Stimulated activated naive CD8-positive, alpha-beta T cell treated with anti-CD3 and anti-CD28 coated beads, Interleukin-15, Interleukin-2, amounts not matched to agents 100 ng/mL and 50 ng/mL, for 24 hours (primary cell): ENCODE measurements at regions not wholly inside any gene's neighbourhood (a gene's known extent, or its start where the extent isn't known, plus 50 kb on each side); places are given as distances from the start of the nearest gene placed in this dataset.

Experiments used
- H3K27ac Mint-ChIP-seq: one replicate; pipeline ENCODE4 v1.8.0; 2021; ENCODE audit warnings: mild to moderate bottlenecking, mixed read lengths
- H3K27me3 Mint-ChIP-seq: one replicate; pipeline ENCODE4 v1.8.0; 2021; ENCODE audit warnings: mixed read lengths
- H3K36me3 Mint-ChIP-seq: one replicate; pipeline ENCODE4 v1.8.0; 2021; ENCODE audit warnings: low read depth, mixed read lengths
- H3K4me1 Mint-ChIP-seq: one replicate; pipeline ENCODE4 v1.8.0; 2021; ENCODE audit warnings: low read depth, mixed read lengths
- H3K4me3 Mint-ChIP-seq: one replicate; pipeline ENCODE4 v1.8.0; 2021; ENCODE audit warnings: mild to moderate bottlenecking, mixed read lengths
- H3K9me3 Mint-ChIP-seq: one replicate; pipeline ENCODE4 v1.8.0; 2021; ENCODE audit warnings: mixed read lengths

GRCh38 chr11:127925475-127925874 is 661.9 kb downstream of the ETS1 start:
- Mint-ChIP-seq H3K9me3 (peaks cover 2% of the 10 kb centered on the region), H3K27me3 (peaks cover 43% of the 10 kb centered on the region), H3K27ac (no peak overlapping the region), H3K4me1 (no peaks in the 10 kb centered on the region), H3K4me3 (no peak overlapping the region), H3K36me3 (no peaks in the 10 kb centered on the region)

GRCh38 chr11:127919206-127920000 is 668.0 kb downstream of the ETS1 start:
- H3K27me3 Mint-ChIP-seq = peaks cover 50% of the 10 kb centered on the region
- no peak overlapping the region for H3K27ac Mint-ChIP-seq
- peaks cover 4% of the 10 kb centered on the region for H3K4me1 Mint-ChIP-seq
- H3K36me3 Mint-ChIP-seq = peaks cover 3% of the 10 kb centered on the region
- peaks cover 8% of the 10 kb centered on the region for H3K9me3 Mint-ChIP-seq
- H3K4me3 Mint-ChIP-seq = no peak overlapping the region

DNA sequence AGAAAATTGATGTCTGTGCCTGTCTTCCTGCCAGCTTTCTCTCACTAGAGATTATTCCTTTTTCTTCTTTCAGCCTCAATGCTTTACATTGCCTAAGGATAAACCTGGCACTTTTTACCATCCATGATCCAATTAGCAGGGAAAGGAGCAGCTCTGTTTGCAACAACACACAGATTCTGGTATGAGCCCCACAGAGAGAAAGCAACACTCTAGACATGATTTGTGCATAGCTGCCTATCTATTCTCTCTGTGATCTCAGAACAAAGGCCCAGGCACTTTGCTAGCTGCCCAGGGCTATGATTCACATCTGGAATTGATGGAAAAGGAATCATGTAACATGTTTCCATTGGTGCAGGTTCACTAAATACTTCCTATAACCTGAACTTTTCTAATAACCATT is 685.0 kb downstream of the ETS1 start:
- Mint-ChIP-seq H3K4me1 (no peaks in the 10 kb centered on the region), H3K36me3 (no peaks in the 10 kb centered on the region), H3K9me3 (no peaks in the 10 kb centered on the region), H3K4me3 (no peak overlapping the region), H3K27me3 (peaks cover 3% of the 10 kb centered on the region), H3K27ac (no peak overlapping the region)

DNA sequence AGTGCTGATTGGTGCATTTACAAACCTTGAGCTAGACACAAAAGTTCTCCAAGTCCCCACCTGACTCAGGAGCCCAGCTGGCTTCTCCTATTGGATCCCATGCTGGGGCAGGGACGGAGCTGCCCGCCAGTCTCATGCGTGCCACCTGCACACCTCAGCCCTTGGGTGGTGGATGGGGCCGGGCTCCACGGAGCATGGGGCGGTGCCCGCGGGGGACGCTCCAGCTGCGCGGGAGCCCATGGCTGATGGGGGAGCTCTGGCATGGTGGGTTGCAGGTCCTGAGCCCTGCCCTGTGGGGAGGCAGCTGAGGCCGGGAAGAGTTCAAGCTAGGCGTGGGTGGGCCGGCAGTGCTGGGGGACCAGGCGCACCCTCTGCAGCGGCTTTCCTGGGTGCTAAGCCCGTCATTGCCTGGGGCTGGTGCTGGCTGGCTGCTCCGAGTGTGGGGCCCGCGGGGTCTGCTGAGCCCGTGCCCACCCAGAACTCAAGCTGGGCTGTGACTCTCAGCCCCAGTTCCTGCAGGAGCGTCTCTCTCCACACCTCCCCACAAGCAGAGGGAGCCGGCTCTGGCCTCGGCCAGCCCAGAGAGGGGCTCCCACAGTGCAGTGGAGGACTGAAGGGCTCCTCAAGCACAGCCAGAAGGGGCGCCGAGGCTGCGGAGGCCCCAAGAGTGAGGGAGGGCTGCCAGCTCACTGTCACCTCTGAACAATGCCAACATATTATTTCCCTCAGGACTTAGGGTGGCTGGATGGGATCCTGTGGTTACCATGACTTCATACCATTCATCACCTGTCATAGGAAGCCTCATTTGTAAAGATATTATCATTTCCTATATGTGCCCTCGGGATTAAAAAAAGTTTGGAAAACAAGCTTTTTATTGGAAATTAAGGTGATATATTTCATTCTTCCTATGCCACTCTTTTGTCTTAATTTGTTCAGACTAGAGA is 688.7 kb downstream of the ETS1 start:
- H3K9me3 Mint-ChIP-seq = no peaks in the 10 kb centered on the region
- no peaks in the 10 kb centered on the region for H3K36me3 Mint-ChIP-seq
- H3K27me3 Mint-ChIP-seq = no peaks in the 10 kb centered on the region
- H3K27ac Mint-ChIP-seq = no peak overlapping the region
- no peak overlapping the region for H3K4me3 Mint-ChIP-seq
- no peaks in the 10 kb centered on the region for H3K4me1 Mint-ChIP-seq

- Mint-ChIP-seq H3K27me3 (peaks cover 3% of the 10 kb centered on the region), H3K27ac (no peak overlapping the region), H3K4me3 (no peak overlapping the region), H3K36me3 (no peaks in the 10 kb centered on the region), H3K4me1 (no peaks in the 10 kb centered on the region), H3K9me3 (no peaks in the 10 kb centered on the region)
Measured at GRCh38 chr11:127895776-127896175, 691.6 kb downstream of the ETS1 start.

DNA sequence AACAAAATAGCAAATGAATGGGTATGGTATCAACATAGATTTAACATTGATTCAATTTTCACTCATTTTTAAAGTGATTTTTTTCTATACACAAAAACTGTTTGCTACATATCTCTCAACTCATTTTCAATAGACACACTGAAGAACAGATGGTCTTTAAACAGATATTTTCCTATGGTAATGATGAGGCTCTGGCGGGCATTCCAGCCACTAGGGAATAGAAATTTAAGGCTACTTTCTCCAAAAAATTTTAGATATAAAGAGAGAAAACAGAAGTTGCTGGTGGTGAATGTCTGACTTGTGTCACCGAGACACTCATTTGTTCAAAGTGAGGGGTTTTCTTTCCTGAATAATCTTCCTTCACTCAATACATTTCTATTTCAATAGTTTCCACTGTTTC is 693.0 kb downstream of the ETS1 start:
- Mint-ChIP-seq H3K36me3 (no peaks in the 10 kb centered on the region), H3K4me1 (no peaks in the 10 kb centered on the region), H3K27me3 (peaks cover 12% of the 10 kb centered on the region), H3K9me3 (no peaks in the 10 kb centered on the region), H3K4me3 (no peak overlapping the region), H3K27ac (no peak overlapping the region)

- no peak overlapping the region for H3K4me3 Mint-ChIP-seq
- no peaks in the 10 kb centered on the region for H3K36me3 Mint-ChIP-seq
- no peaks in the 10 kb centered on the region for H3K4me1 Mint-ChIP-seq
- H3K27ac Mint-ChIP-seq = no peak overlapping the region
- peaks cover 8% of the 10 kb centered on the region for H3K9me3 Mint-ChIP-seq
- H3K27me3 Mint-ChIP-seq = peaks cover 12% of the 10 kb centered on the region
Measured at GRCh38 chr11:127890030-127890615, 697.2 kb downstream of the ETS1 start.

- Mint-ChIP-seq H3K9me3 (peaks cover 8% of the 10 kb centered on the region), H3K36me3 (no peaks in the 10 kb centered on the region), H3K27me3 (peaks cover 12% of the 10 kb centered on the region), H3K27ac (no peak overlapping the region), H3K4me3 (no peak overlapping the region), H3K4me1 (no peaks in the 10 kb centered on the region)
Measured at GRCh38 chr11:127888386-127888785, 699.0 kb downstream of the ETS1 start.

- Mint-ChIP-seq H3K36me3 (no peaks in the 10 kb centered on the region), H3K9me3 (no peaks in the 10 kb centered on the region), H3K4me1 (no peaks in the 10 kb centered on the region), H3K27me3 (peaks cover 5% of the 10 kb centered on the region), H3K27ac (no peak overlapping the region), H3K4me3 (no peak overlapping the region)
Measured at GRCh38 chr11:127875131-127875530, 712.2 kb downstream of the ETS1 start.

DNA sequence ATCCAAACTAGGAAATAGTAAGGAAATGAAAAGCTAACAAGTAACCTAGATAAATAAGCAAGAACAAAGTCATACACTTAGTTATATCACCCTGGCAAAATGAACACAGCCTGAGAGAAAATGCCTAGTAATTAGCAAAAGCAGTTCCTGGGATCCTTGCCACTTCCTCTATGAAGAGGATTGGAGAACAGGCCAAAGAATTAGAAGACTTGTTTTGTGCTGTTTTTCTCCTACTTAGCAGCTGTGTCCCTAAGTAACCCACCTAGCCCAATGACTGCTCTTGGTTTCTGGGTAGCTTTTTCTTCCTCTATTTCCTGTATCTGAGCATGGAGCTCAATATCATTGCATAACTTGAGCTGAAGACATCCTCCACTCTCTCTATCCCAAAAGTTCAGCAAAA is 713.9 kb downstream of the ETS1 start:
- no peaks in the 10 kb centered on the region for H3K9me3 Mint-ChIP-seq
- H3K4me3 Mint-ChIP-seq = no peak overlapping the region
- H3K27ac Mint-ChIP-seq = no peak overlapping the region
- no peaks in the 10 kb centered on the region for H3K4me1 Mint-ChIP-seq
- peaks cover 5% of the 10 kb centered on the region for H3K27me3 Mint-ChIP-seq
- no peaks in the 10 kb centered on the region for H3K36me3 Mint-ChIP-seq

DNA sequence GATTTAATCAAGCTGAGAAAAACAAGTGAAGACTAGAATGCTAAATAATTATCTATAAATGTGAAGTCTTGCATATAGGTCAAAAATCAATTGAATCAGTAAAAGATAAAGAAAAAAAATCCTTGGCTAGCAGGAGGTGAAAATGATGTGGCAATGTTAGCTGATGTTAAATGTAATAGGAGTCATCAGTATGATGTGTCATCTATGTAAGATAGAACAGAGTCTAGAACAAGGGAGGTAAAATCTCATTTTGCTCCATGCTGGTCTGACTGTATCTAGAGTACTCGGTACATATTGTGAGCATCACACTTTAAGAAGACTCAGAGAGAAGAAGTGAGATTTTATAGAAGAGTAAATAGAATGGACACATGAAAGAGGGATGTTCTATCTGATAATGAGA is 721.2 kb downstream of the ETS1 start:
- Mint-ChIP-seq H3K27me3 (peaks cover 6% of the 10 kb centered on the region), H3K27ac (no peak overlapping the region), H3K9me3 (no peaks in the 10 kb centered on the region), H3K36me3 (no peaks in the 10 kb centered on the region), H3K4me3 (no peak overlapping the region), H3K4me1 (no peaks in the 10 kb centered on the region)

DNA sequence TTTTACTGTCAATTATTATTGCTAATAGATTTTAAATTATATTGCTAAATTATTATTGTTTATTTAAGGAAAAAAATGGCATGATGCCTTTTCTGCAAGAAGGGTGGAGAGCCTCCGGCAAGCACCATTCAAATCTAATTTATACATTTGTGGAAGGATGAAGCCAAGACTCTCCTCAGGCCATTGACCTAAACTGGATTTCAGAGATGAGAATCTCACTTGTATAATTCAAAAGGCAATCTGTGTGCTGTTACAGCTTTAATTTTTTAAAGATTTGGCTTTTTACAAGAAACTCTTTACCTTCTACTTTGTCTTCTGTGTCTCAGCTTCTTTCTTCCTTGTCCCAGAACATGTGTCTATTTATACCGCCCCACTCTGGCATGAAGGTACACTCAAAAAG is 722.5 kb downstream of the ETS1 start:
- Mint-ChIP-seq H3K36me3 (no peaks in the 10 kb centered on the region), H3K4me3 (no peak overlapping the region), H3K27ac (no peak overlapping the region), H3K4me1 (no peaks in the 10 kb centered on the region), H3K9me3 (no peaks in the 10 kb centered on the region), H3K27me3 (peaks cover 6% of the 10 kb centered on the region)

GRCh38 chr11:127862406-127862805 is 725.0 kb downstream of the ETS1 start:
- no peaks in the 10 kb centered on the region for H3K36me3 Mint-ChIP-seq
- no peaks in the 10 kb centered on the region for H3K9me3 Mint-ChIP-seq
- H3K4me3 Mint-ChIP-seq = no peak overlapping the region
- no peaks in the 10 kb centered on the region for H3K4me1 Mint-ChIP-seq
- H3K27me3 Mint-ChIP-seq = peaks cover 11% of the 10 kb centered on the region
- H3K27ac Mint-ChIP-seq = no peak overlapping the region

GRCh38 chr11:127859941-127860354 is 727.4 kb downstream of the ETS1 start:
- Mint-ChIP-seq H3K4me3 (no peak overlapping the region), H3K27me3 (peaks cover 8% of the 10 kb centered on the region), H3K36me3 (no peaks in the 10 kb centered on the region), H3K9me3 (no peaks in the 10 kb centered on the region), H3K4me1 (no peaks in the 10 kb centered on the region), H3K27ac (no peak overlapping the region)

DNA sequence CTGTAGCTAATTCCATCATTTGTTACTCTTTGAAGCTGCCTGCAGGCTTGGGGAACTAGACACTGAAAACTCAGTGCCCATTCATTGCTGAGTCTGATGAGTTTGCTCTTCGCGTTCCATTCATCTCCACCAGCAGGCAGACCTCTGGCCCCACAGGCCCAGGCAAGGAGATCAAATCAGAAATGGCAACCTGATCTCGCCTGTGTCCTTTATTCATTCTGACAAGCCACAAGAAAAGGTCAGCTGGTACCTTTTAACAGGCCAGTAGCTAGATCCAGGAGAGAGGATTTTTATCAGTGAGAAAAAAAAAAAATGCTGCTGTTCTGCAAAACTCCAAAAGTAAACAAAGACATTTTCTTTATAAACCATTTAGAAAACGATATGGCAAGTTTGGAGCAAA is 742.5 kb downstream of the ETS1 start:
- Mint-ChIP-seq H3K36me3 (no peaks in the 10 kb centered on the region), H3K27ac (no peak overlapping the region), H3K9me3 (no peaks in the 10 kb centered on the region), H3K4me1 (no peaks in the 10 kb centered on the region), H3K27me3 (peaks cover 3% of the 10 kb centered on the region), H3K4me3 (no peak overlapping the region)
